Immature natural killer cell (primary cell): ENCODE measurements at regions not wholly inside any gene's neighbourhood (a gene's known extent, or its start where the extent isn't known, plus 50 kb on each side); places are given as distances from the start of the nearest gene placed in this dataset.

Experiments used
- DNase-seq, 3 donors: peaks; one replicate each; pipeline ENCODE4 v3.0.0; 2022; ENCODE audit warnings: mixed read lengths in 1 of 3
- H3K27ac Mint-ChIP-seq, 6 donors: one replicate each; pipeline ENCODE4 v1.8.0; 2020; ENCODE audit warnings: mixed read lengths in 6 of 6, mild to moderate bottlenecking in 5 of 6, inconsistent platforms in 4 of 6, moderate library complexity in 3 of 6
- H3K27me3 Mint-ChIP-seq, 3 donors: one replicate each; pipeline ENCODE4 v1.8.0; 2020 to 2021; ENCODE audit warnings: low read depth in 3 of 3, mild to moderate bottlenecking in 3 of 3, mixed read lengths in 3 of 3, moderate library complexity in 3 of 3, inconsistent platforms in 1 of 3
- H3K36me3 Mint-ChIP-seq, 3 donors: one replicate each; pipeline ENCODE4 v1.8.0; 2020; ENCODE audit warnings: mixed read lengths in 3 of 3, inconsistent platforms in 2 of 3, mild to moderate bottlenecking in 2 of 3
- H3K4me1 Mint-ChIP-seq, 2 donors: one replicate each; pipeline ENCODE4 v1.8.0; 2020; ENCODE audit warnings: inconsistent platforms in 2 of 2, mild to moderate bottlenecking in 2 of 2, mixed read lengths in 2 of 2, moderate library complexity in 1 of 2
- H3K4me3 Mint-ChIP-seq, 5 donors: one replicate each; pipeline ENCODE4 v1.8.0; 2020; ENCODE audit warnings: mild to moderate bottlenecking in 5 of 5, mixed read lengths in 5 of 5, inconsistent platforms in 3 of 5, moderate library complexity in 3 of 5
- H3K9me3 Mint-ChIP-seq, 6 donors: one replicate each; pipeline ENCODE4 v1.8.0; 2020; ENCODE audit warnings: mild to moderate bottlenecking in 6 of 6, mixed read lengths in 6 of 6, inconsistent platforms in 4 of 6, moderate library complexity in 3 of 6

DNA sequence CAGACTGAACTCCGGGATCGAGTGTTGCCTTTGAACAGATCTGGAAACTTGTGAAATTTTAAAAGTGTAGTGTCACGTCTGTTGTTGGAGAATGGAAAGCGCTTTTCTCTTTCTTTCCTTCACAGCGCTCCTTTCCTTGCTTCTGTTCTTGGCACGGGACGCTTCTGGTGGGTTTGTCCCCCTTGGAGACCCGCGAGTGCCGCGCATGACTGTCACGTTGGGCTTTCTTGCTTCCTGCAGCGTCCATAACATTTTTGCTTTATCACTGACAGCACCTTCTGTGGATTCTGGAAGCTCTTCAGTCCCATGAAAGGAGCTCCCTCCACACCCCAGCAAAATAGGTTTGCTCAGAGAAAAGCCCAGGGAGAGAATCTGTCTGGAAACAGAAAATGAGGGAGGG lies 193.0 kb upstream of the TMEM132C start:
- Mint-ChIP-seq H3K27ac (no peak overlapping the region), H3K4me3 (no peak overlapping the region), H3K9me3 (no peaks in the 10 kb centered on the region), H3K36me3 (no peaks in the 10 kb centered on the region), H3K27me3 (peaks cover 2 to 9% (median 2%) of the 10 kb centered on the region in 3 donors), H3K4me1 (no peaks in the 10 kb centered on the region)
- no peak for DNase-seq

DNA sequence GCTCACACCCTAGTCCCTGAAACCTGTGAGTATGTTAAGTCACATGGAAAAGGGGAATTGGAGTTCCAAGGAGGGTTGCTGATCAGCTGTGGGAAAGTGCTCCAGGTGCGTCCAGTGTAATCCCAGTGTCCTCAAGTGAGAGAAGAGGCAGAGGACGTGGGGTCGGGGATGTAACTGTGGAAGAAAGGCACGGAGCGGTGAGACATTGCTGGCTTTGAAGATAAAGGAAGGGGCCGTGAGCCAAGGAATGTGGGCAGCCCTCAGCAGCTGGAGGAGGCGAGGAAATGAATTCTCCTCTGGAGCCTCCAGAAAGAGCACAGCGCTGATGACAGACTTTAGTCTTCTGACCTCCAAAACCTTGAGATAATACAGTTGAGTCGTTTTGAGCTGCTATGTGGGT lies 191.6 kb upstream of the TMEM132C start:
- H3K4me3 Mint-ChIP-seq: no peak overlapping the region
- DNase-seq: no peak
- no peaks in the 10 kb centered on the region for H3K36me3 Mint-ChIP-seq
- no peak overlapping the region for H3K27ac Mint-ChIP-seq
- H3K9me3 Mint-ChIP-seq: no peaks in the 10 kb centered on the region
- no peaks in the 10 kb centered on the region for H3K4me1 Mint-ChIP-seq
- peaks cover 2 to 9% (median 2%) of the 10 kb centered on the region in 3 donors for H3K27me3 Mint-ChIP-seq

DNA sequence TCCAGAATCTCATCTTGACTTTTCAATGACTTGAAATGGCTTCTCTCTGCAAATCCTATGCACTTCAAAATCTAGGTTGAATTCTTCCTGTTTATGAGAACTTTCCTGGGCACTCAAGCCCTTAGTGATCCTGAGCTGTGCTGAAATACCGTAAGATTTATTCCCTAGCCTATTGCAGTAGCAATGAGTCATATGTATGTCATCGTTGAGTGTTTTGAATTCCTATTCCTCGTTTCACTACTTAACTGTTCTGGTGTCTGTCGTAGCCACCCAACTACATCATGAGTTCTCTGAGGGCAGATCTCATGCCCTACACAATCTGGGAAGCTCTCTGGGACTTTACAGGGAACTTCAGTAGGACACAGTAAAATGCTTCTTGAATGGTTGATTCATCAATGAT lies 190.8 kb upstream of the TMEM132C start:
- no peaks in the 10 kb centered on the region for H3K4me1 Mint-ChIP-seq
- peaks cover 2 to 9% (median 5%) of the 10 kb centered on the region in 3 donors for H3K27me3 Mint-ChIP-seq
- H3K27ac Mint-ChIP-seq: no peak overlapping the region
- DNase-seq: no peak
- no peaks in the 10 kb centered on the region for H3K36me3 Mint-ChIP-seq
- no peaks in the 10 kb centered on the region for H3K9me3 Mint-ChIP-seq
- no peak overlapping the region for H3K4me3 Mint-ChIP-seq

- peaks cover 2 to 6% (median 5%) of the 10 kb centered on the region in 3 donors for H3K27me3 Mint-ChIP-seq
- DNase-seq: no peak
- H3K9me3 Mint-ChIP-seq: no peaks in the 10 kb centered on the region
- H3K36me3 Mint-ChIP-seq: no peaks in the 10 kb centered on the region
- no peak overlapping the region for H3K27ac Mint-ChIP-seq
- H3K4me3 Mint-ChIP-seq: no peak overlapping the region
- no peaks in the 10 kb centered on the region for H3K4me1 Mint-ChIP-seq
Observed at GRCh38 chr12:128077211-128077916, 189.6 kb upstream of the TMEM132C start.

- Mint-ChIP-seq H3K4me3 (no peak overlapping the region), H3K9me3 (no peaks in the 10 kb centered on the region), H3K36me3 (no peaks in the 10 kb centered on the region), H3K4me1 (no peaks in the 10 kb centered on the region), H3K27ac (no peak overlapping the region), H3K27me3 (peaks cover 2 to 6% (median 5%) of the 10 kb centered on the region in 3 donors)
- no peak for DNase-seq
Observed at GRCh38 chr12:128077917-128078298, 189.1 kb upstream of the TMEM132C start.

DNA sequence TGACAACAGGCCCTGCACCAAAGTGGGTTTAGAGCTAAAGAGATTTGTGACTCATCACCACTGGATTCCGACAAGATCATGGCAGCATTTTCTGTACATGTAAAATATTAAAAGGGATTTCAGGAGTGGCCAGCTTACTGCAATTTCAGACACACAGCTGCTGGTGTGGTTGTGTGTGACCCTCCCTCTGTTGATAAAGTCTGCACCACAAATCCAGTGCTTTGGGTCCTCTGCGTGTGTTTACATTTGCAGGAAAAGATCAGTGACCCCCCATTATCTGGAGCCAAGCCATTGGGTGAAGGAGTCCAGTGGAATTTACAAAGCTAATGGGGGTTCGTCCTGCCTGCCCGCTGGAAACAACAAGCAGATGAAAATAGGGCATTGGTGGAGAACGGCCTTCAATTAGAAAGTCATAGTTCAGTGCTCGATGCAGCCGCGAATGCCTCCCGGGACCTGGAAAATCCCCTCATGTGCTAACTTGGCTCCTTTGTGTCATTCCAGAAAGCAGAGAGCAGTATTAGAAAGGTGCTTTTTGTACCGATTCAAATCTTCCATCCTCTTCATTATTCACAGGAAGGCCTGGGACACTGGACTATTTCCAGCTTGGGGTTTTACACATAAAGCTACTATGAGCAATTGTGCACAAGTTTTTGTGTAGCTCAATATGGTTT lies 188.5 kb upstream of the TMEM132C start:
- H3K4me3 Mint-ChIP-seq: no peak overlapping the region
- DNase-seq: no peak
- H3K27me3 Mint-ChIP-seq: peaks cover 2 to 5% (median 4%) of the 10 kb centered on the region in 3 donors
- H3K9me3 Mint-ChIP-seq: no peaks in the 10 kb centered on the region
- no peak overlapping the region for H3K27ac Mint-ChIP-seq
- H3K36me3 Mint-ChIP-seq: no peaks in the 10 kb centered on the region
- no peaks in the 10 kb centered on the region for H3K4me1 Mint-ChIP-seq

DNA sequence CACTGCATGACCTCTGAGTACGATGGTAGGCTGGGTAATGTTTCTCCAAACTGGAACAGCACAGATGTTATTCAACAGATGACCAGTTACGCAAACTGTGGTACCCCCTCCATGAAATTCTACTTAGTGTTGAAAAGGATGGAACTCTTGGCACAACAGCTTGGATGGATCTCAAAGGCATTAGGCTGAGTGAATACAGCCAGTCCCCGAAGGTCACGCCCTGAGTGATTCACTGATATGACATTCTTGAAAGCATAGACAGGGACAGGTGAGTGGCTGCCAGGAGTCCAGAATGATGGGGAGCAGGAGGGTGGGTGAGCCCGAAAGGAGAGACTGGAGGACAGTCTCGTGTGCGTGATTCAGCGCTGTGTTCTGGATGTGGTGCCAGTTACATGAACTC lies 187.5 kb upstream of the TMEM132C start:
- Mint-ChIP-seq H3K4me3 (no peak overlapping the region), H3K27me3 (peaks cover 2 to 5% (median 4%) of the 10 kb centered on the region in 3 donors), H3K36me3 (no peaks in the 10 kb centered on the region), H3K9me3 (no peaks in the 10 kb centered on the region), H3K27ac (no peak overlapping the region), H3K4me1 (no peaks in the 10 kb centered on the region)
- DNase-seq: no peak

GRCh38 chr12:128083132-128083729 lies 183.7 kb upstream of the TMEM132C start:
- Mint-ChIP-seq H3K36me3 (no peaks in the 10 kb centered on the region), H3K27ac (no peak overlapping the region), H3K9me3 (peaks cover 0 to 3% (median 0%) of the 10 kb centered on the region in 6 donors), H3K4me1 (no peaks in the 10 kb centered on the region), H3K4me3 (no peak overlapping the region), H3K27me3 (peaks cover 0 to 7% (median 5%) of the 10 kb centered on the region in 3 donors)
- no peak for DNase-seq

DNA sequence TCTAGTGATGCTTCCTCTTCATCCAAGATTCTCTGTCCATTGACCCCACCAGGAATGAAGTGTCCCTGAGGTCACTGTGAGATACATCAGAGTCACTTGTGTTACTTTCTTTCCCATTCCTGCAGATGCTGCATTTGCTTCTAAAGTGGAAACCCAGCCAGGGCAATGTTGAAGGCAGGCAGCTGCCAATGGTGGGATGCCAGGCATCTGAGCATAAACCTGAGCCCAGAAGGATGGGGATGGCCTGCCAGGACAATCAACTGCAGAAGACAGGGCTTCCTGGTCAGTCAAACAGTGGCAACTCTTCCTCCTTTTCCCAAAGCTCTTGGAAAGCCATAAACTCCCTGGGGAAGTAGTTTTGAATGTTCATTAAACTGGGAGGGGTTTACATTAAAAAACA lies 178.0 kb upstream of the TMEM132C start:
- Mint-ChIP-seq H3K27ac (no peak overlapping the region), H3K27me3 (peaks cover 2 to 5% (median 2%) of the 10 kb centered on the region in 3 donors), H3K9me3 (peaks cover 0 to 4% (median 0%) of the 10 kb centered on the region in 6 donors), H3K36me3 (no peaks in the 10 kb centered on the region), H3K4me3 (no peak overlapping the region), H3K4me1 (no peaks in the 10 kb centered on the region)
- DNase-seq: no peak

DNA sequence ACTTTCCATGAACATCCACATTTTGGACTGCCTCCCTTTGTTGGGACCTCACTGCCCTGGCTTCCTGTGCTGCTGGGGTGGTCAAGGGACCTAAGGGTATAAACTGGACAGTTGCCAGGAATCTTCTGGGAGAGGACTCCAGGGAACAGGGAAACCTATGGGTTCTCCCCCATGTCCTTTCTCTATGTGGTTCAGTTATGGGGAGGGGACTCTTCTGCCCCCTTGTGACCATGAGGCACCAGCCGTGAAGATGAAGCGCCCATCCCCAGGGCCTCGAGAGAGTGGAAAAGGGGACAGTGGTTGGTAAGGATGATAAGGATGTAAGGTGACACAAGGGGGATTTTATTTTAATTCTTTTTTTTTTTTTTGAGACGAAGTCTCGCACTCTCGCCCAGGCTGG lies 177.0 kb upstream of the TMEM132C start:
- Mint-ChIP-seq H3K4me3 (no peak overlapping the region), H3K9me3 (peaks cover 0 to 4% (median 0%) of the 10 kb centered on the region in 6 donors), H3K27me3 (peaks cover 2 to 5% (median 2%) of the 10 kb centered on the region in 3 donors), H3K4me1 (no peaks in the 10 kb centered on the region), H3K27ac (no peak overlapping the region), H3K36me3 (no peaks in the 10 kb centered on the region)
- DNase-seq: no peak

DNA sequence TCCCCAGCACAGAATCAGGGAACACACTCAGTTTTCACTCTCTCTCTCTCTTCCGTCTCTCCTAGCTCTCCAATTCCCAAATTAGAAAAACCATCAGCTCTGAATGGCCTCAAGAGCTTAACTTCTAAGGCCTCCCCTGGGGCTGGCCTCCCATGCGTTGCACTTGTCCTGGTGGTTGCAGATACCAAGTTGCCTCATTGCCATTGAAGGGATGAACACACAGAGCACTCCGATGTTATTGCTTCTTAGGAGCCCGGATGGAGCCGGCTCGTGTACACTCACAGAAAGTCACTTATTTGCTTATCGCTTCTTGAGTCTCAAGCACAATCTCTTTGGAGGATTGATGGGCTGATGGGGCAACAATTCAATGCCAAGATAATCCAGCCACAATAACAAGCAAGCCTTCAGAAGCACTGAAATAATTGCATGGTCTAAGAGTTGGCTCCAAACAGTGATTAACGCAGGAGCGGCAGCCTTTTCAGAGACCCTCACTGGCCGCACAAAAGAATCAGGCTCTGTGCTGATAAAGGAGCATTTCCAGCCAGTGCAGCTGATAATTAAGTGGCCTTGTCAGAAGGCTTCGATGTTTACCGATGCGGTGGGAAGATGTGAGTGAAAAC lies 175.8 kb upstream of the TMEM132C start:
- no peaks in the 10 kb centered on the region for H3K36me3 Mint-ChIP-seq
- DNase-seq: no peak
- no peak overlapping the region for H3K4me3 Mint-ChIP-seq
- H3K27ac Mint-ChIP-seq: no peak overlapping the region
- H3K4me1 Mint-ChIP-seq: no peaks in the 10 kb centered on the region
- H3K27me3 Mint-ChIP-seq: peaks cover 2 to 5% (median 2%) of the 10 kb centered on the region in 3 donors
- H3K9me3 Mint-ChIP-seq: peaks cover 0 to 4% (median 0%) of the 10 kb centered on the region in 6 donors

DNA sequence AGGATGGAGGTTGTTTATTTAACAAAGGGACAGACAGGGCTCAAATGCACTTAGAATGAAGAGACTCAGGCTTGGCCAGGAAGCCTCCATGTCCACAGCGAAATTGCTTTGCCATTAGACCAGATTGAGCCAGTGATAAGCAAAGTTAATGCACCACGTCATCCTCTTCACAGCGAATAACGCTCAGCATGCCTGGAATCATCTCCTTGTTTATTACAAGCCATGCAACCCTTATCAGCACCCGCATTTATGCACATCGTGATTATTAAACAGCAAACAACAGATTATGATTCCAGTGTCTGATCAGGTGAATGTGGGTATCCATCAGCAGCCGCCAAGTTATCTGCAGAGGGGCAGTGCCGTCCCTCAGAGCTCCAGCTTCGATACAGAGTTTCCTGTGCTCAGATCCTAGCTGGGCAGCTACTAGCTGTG lies 175.0 kb upstream of the TMEM132C start:
- Mint-ChIP-seq H3K4me1 (no peaks in the 10 kb centered on the region), H3K9me3 (peaks cover 0 to 4% (median 0%) of the 10 kb centered on the region in 6 donors), H3K27me3 (peaks cover 0 to 5% (median 5%) of the 10 kb centered on the region in 3 donors), H3K36me3 (no peaks in the 10 kb centered on the region), H3K4me3 (no peak overlapping the region), H3K27ac (no peak overlapping the region)
- DNase-seq: no peak

GRCh38 chr12:128098730-128099129 lies 168.2 kb upstream of the TMEM132C start:
- H3K4me1 Mint-ChIP-seq: no peaks in the 10 kb centered on the region
- H3K4me3 Mint-ChIP-seq: no peak overlapping the region
- H3K27ac Mint-ChIP-seq: no peak overlapping the region
- peaks cover 0 to 3% (median 0%) of the 10 kb centered on the region in 3 donors for H3K27me3 Mint-ChIP-seq
- DNase-seq: no peak
- no peaks in the 10 kb centered on the region for H3K36me3 Mint-ChIP-seq
- H3K9me3 Mint-ChIP-seq: no peaks in the 10 kb centered on the region

GRCh38 chr12:128103152-128103551 lies 163.8 kb upstream of the TMEM132C start:
- DNase-seq: no peak
- no peaks in the 10 kb centered on the region for H3K27me3 Mint-ChIP-seq
- H3K36me3 Mint-ChIP-seq: no peaks in the 10 kb centered on the region
- H3K4me3 Mint-ChIP-seq: no peak overlapping the region
- H3K4me1 Mint-ChIP-seq: no peaks in the 10 kb centered on the region
- H3K9me3 Mint-ChIP-seq: no peaks in the 10 kb centered on the region
- no peak overlapping the region for H3K27ac Mint-ChIP-seq
